Testis (tissue), 2 donors: ENCODE measurements at regions not wholly inside any gene's neighbourhood (a gene's known extent, or its start where the extent isn't known, plus 50 kb on each side); places are given as distances from the start of the nearest gene placed in this dataset.
"Not testable (repeated sequence)": the region's sequence is repeated elsewhere in the genome, so short reads cannot be mapped to it uniquely, and the experiment has no call there.

Experiments
- DNase-seq: peaks from one replicate; pipeline ENCODE4 v3.0.0-alpha.2; 2019
- H3K27ac ChIP-seq, 2 donors: fragments of 200-600 bp; sonication (generic); one replicate each; pipeline ENCODE4 v1.5.1; 2019
- H3K27me3 ChIP-seq: fragments of 200-600 bp; sonication (generic); one replicate; pipeline ENCODE4 v1.5.1; 2019
- H3K36me3 ChIP-seq: fragments of 200-600 bp; sonication (generic); one replicate; pipeline ENCODE4 v1.5.1; 2017; ENCODE audit warnings: low read depth; ENCODE audit errors: missing control alignments
- H3K4me1 ChIP-seq: fragments of 200-600 bp; sonication (generic); one replicate; pipeline ENCODE4 v1.5.1; 2019
- H3K4me3 ChIP-seq, 2 donors: fragments of 200-600 bp; sonication (generic); one replicate each; pipeline ENCODE4 v1.5.1; 2017 to 2019
- H3K9me3 ChIP-seq: fragments of 200-600 bp; sonication (generic); one replicate; pipeline ENCODE4 v1.5.1; 2017
- POLR2A ChIP-seq: fragments of 450-650 bp; IDR thresholded peaks from one replicate; pipeline ENCODE4 v1.6.1; 2017; ENCODE audit warnings: antibody characterized with exemption, mild to moderate bottlenecking, moderate library complexity
- WGBS, 2 donors: methylation state at CpG; one replicate each; pipeline ENCODE4 v1.1.5; 2018; 5-methylcytosine and 5-hydroxymethylcytosine counted together
- intact Hi-C: fragments of 100-400 bp; cut with DNase I; formaldehyde crosslinking; loops from one replicate; pipeline ENCODE4 v1.15.1; 2023; ENCODE audit warnings: low total_unique reads
- TF ChIP-seq, protein P1 (sequence below), 3 experiments: fragments of 450-650 bp in 2 of 3; fragments of 200-600 bp in 1 of 3; sonication (generic) in 1 of 3; IDR thresholded peaks; one replicate each; pipeline ENCODE4 v1.5.1; 2016 to 2019; ENCODE audit warnings: antibody characterized with exemption in 3 of 3, mild to moderate bottlenecking in 2 of 3, moderate library complexity in 1 of 3

DNA sequence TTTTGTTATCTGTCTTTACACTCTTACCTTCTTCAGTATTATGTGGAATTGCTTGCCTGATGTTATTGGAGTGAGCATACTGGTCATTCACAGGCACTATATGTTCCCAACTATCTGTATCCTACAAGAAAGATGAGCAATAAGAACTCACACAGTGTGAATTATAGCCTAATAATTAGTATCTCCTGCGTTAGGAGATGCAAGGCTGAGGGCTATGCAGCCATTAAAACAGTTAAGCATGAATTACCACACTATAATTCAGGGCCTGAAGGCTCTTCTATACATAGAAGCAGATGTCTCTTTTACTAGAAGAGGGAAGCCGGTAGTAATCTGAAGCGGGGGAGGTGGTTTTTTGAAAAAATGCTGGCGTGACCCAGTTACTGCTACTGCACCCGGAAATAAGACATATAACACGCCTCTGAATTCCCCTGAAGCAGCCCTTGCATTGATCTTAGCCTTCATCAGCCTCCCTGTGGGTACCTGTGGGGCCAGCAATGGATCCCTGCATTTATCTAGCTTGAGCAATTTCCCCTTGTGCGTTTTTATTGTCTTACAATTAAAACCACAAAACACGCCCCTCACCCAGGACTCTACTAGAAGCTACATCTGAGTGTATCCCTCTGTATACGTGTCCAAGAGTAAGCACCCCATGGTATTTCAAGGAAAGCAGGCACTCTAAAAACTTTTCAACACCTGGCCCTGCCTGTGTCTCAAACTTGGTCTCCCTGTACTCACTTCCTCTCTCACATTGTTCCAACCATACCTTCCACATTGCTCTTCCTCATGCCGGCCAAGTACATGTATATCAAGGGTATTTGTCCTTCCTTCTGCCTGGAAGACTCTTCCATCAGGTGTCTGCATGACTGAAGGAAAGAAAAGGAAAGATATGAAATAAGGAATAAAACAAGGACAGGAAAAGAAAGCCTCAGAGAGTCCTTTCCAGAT is 210.9 kb upstream of the ARID2 start:
- Histone ChIP-seq H3K36me3 (no peaks in the 10 kb centered on the region), H3K27ac (no peak overlapping the region), H3K27me3 (no peaks in the 10 kb centered on the region), H3K4me1 (no peaks in the 10 kb centered on the region), H3K4me3 (no peak overlapping the region), H3K9me3 (no peaks in the 10 kb centered on the region)
- TF ChIP-seq, protein P1, sequence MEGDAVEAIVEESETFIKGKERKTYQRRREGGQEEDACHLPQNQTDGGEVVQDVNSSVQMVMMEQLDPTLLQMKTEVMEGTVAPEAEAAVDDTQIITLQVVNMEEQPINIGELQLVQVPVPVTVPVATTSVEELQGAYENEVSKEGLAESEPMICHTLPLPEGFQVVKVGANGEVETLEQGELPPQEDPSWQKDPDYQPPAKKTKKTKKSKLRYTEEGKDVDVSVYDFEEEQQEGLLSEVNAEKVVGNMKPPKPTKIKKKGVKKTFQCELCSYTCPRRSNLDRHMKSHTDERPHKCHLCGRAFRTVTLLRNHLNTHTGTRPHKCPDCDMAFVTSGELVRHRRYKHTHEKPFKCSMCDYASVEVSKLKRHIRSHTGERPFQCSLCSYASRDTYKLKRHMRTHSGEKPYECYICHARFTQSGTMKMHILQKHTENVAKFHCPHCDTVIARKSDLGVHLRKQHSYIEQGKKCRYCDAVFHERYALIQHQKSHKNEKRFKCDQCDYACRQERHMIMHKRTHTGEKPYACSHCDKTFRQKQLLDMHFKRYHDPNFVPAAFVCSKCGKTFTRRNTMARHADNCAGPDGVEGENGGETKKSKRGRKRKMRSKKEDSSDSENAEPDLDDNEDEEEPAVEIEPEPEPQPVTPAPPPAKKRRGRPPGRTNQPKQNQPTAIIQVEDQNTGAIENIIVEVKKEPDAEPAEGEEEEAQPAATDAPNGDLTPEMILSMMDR (IDR thresholded peaks at IDR 0.05): no peak
- TF ChIP-seq POLR2A: no peak
- intact Hi-C loops: no loop called here
- DNase-seq: no peak
- WGBS, 2 donors: 74 to 77% methylated on average over 10 of the region's 10 CpGs

DNA sequence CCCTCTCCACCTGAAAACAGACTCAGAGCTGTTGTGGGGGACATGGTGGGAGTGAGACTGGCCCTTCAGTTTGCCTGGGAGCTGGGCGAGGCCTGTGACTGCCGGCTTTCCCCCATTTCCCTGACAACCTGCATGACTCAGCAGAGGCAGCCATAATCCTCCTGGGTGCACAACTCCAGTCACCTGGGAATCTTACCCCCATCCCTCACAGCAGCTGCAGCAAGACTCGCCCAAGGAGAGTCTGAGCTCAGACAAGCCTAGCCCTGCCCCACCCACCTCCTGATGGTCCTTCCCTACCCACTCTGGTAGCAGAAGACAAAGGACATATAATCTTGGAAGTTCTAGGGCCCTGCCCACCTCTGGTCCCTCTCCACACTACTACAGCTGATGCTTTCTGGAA is 207.3 kb upstream of the ARID2 start:
- Histone ChIP-seq H3K27me3 (no peaks in the 10 kb centered on the region), H3K27ac (no peak overlapping the region), H3K4me3 (no peak overlapping the region), H3K36me3 (no peaks in the 10 kb centered on the region), H3K9me3 (no peaks in the 10 kb centered on the region), H3K4me1 (no peaks in the 10 kb centered on the region)
- intact Hi-C loops: no loop called here
- 80 to 89% methylated on average over 1 to 3 of the region's 3 CpGs for WGBS, 2 donors
- no peak for DNase-seq
- TF ChIP-seq, protein P1 (IDR thresholded peaks at IDR 0.05): no peak
- TF ChIP-seq POLR2A: no peak

DNA sequence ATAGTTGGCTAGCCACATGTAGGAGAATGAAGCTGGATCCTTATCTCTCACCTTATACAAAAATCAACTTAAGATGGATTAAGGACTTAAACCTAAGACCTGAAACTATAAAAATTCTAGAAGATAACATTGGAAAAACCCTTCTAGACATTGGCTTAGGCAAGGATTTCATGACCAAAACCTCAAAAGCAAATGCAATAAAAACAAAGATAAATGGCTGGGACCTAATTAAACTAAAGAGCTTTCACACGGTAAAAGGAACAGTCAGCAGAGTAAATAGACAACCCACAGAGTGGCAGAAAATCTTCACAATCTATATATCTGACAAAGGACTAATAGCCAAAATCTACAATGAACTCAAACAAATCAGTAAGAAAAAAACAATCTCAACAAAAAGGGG is 202.7 kb upstream of the ARID2 start:
- H3K36me3 ChIP-seq, H3K4me1 ChIP-seq, DNase-seq, H3K4me3 ChIP-seq, intact Hi-C loops, H3K27ac ChIP-seq, H3K27me3 ChIP-seq, H3K9me3 ChIP-seq: not testable (repeated sequence)
- WGBS, 2 donors: 61 to 74% methylated on average over 1 of the region's 1 CpG

DNA sequence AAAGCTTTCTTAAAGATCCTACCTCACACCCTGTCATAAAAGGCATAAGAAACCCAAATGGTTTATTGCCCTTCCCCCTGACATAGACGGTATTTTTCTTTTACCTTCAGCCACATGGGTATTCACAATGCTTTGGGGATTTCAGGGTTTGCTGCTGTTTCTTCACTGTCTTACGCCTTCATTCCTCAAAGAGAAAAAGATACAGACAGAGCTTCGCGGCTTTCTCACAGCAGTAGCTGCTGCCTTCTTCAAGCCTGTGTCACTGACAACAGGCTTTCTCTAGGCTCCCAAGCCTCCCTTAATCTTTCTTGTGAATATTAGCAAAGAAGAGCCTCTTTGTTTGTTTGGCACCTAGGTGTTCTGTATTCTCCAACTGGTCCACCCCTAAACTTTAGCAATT is 197.4 kb upstream of the ARID2 start:
- Histone ChIP-seq H3K36me3 (no peaks in the 10 kb centered on the region), H3K9me3 (no peaks in the 10 kb centered on the region), H3K4me3 (no peak overlapping the region), H3K4me1 (no peaks in the 10 kb centered on the region), H3K27ac (no peak overlapping the region), H3K27me3 (no peaks in the 10 kb centered on the region)
- no peak for DNase-seq
- intact Hi-C loops: no loop called here
- WGBS, 2 donors: 51 to 56% methylated on average over 4 of the region's 4 CpGs
- TF ChIP-seq POLR2A: no peak
- TF ChIP-seq, protein P1 (IDR thresholded peaks at IDR 0.05): no peak

DNA sequence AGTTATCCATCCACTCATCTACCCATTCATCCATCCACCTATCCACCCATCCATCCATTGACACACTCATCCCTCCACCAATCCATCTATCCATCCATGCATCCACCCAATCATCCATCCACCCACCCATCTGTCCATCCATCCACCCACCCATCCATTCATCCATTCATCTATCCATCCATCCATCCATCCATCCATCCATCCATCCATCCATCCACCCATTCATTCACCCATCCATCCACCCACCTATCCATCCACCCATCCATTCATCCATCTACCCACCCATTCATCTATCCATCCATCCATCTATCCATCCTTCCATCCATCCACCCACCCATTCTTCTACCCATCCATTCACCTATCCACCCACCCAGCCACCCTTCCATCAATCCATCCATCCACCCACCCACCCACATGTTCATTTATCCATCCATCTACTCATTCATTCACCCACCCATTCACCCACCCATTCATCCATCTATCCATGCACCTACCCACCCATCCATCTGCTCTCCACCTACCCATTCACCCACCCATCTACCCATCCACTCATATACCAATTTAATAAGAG is 193.8 kb upstream of the ARID2 start:
- DNase-seq: no peak
- TF ChIP-seq, protein P1 (IDR thresholded peaks at IDR 0.05): no peak
- TF ChIP-seq POLR2A: no peak
- intact Hi-C loops: no loop called here
- no peaks in the 10 kb centered on the region for H3K36me3 ChIP-seq
- no peaks in the 10 kb centered on the region for H3K9me3 ChIP-seq
- no peak overlapping the region for H3K4me3 ChIP-seq
- H3K27ac ChIP-seq: no peak overlapping the region
- no peaks in the 10 kb centered on the region for H3K4me1 ChIP-seq
- no peaks in the 10 kb centered on the region for H3K27me3 ChIP-seq
